ENCODE measurements at regions not wholly inside any gene's neighbourhood (a gene's known extent, or its start where the extent isn't known, plus 50 kb on each side); places are given as distances from the start of the nearest gene placed in this dataset.

DNA sequence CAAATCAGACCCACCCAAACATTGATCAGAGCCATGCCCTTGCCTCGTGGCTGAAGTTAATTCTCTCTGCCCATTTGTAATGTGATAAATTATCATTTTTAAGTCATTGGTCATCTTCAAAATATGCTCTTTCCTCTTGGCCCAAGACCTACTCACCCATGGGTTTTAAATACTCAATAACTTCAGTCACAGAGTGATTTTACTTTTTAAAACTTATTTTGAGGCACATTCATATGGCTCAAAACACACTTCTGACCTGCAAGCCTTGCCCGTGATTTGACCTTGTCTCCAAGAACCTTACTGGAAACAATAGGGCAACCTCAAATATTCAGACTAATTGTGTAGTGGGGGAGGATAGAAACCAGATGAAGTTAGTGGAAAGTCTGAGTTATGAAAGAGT, 176.2 kb upstream of the LNX1 start:
- Mint-ChIP-seq H3K27ac (no peak overlapping the region), H3K4me3 (no peak overlapping the region), H3K9me3 (no peaks in the 10 kb centered on the region; the same call in 2 of the 3 replicates), H3K27me3 (ENCODE audit: insufficient read depth, low read depth, poor library complexity) (no peaks in the 10 kb centered on the region), H3K36me3 (ENCODE audit: low read depth) (no peaks in the 10 kb centered on the region), H3K4me1 (no peaks in the 10 kb centered on the region)
- H4K20me1 ChIP-seq (replicated peaks; ENCODE audit: insufficient read depth), result no peaks in the 10 kb centered on the region
- H3K79me2 ChIP-seq (replicated peaks; ENCODE audit: insufficient read depth), result no peaks in the 10 kb centered on the region
- TF ChIP-seq STAT1 (IDR thresholded peaks at IDR 0.05; ENCODE audit: unreplicated experiment) (no peak), ZNF114 (CRISPR knock-in tag; IDR thresholded peaks at IDR 0.05) (no peak), NANOG (IDR thresholded peaks at IDR 0.05; ENCODE audit: borderline replicate concordance) (no peak), CREB1 (CRISPR knock-in tag; IDR thresholded peaks at IDR 0.05; ENCODE audit: low read depth) (no peak), EZH2 (IDR thresholded peaks at IDR 0.05; ENCODE audit: low read depth, unreplicated experiment) (no peak)
- TF ChIP-seq, protein P1, sequence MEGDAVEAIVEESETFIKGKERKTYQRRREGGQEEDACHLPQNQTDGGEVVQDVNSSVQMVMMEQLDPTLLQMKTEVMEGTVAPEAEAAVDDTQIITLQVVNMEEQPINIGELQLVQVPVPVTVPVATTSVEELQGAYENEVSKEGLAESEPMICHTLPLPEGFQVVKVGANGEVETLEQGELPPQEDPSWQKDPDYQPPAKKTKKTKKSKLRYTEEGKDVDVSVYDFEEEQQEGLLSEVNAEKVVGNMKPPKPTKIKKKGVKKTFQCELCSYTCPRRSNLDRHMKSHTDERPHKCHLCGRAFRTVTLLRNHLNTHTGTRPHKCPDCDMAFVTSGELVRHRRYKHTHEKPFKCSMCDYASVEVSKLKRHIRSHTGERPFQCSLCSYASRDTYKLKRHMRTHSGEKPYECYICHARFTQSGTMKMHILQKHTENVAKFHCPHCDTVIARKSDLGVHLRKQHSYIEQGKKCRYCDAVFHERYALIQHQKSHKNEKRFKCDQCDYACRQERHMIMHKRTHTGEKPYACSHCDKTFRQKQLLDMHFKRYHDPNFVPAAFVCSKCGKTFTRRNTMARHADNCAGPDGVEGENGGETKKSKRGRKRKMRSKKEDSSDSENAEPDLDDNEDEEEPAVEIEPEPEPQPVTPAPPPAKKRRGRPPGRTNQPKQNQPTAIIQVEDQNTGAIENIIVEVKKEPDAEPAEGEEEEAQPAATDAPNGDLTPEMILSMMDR (conservative IDR thresholded peaks at IDR 0.05; ENCODE audit: low read depth in 2 of 2), result no peak
- TF ChIP-seq, protein P2, sequence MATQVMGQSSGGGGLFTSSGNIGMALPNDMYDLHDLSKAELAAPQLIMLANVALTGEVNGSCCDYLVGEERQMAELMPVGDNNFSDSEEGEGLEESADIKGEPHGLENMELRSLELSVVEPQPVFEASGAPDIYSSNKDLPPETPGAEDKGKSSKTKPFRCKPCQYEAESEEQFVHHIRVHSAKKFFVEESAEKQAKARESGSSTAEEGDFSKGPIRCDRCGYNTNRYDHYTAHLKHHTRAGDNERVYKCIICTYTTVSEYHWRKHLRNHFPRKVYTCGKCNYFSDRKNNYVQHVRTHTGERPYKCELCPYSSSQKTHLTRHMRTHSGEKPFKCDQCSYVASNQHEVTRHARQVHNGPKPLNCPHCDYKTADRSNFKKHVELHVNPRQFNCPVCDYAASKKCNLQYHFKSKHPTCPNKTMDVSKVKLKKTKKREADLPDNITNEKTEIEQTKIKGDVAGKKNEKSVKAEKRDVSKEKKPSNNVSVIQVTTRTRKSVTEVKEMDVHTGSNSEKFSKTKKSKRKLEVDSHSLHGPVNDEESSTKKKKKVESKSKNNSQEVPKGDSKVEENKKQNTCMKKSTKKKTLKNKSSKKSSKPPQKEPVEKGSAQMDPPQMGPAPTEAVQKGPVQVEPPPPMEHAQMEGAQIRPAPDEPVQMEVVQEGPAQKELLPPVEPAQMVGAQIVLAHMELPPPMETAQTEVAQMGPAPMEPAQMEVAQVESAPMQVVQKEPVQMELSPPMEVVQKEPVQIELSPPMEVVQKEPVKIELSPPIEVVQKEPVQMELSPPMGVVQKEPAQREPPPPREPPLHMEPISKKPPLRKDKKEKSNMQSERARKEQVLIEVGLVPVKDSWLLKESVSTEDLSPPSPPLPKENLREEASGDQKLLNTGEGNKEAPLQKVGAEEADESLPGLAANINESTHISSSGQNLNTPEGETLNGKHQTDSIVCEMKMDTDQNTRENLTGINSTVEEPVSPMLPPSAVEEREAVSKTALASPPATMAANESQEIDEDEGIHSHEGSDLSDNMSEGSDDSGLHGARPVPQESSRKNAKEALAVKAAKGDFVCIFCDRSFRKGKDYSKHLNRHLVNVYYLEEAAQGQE (IDR thresholded peaks at IDR 0.05; ENCODE audit: unreplicated experiment), result no peak
- no peaks in the 10 kb centered on the region for H3K4me1 ChIP-seq (ENCODE audit: insufficient read depth)
- H3K4me2 ChIP-seq, result no peak overlapping the region
- H2AFZ ChIP-seq, result no peak overlapping the region
- H3F3A ChIP-seq (replicated peaks; ENCODE audit: low read depth), result no peaks in the 10 kb centered on the region
- H3K9me2 ChIP-seq (ENCODE audit: insufficient read depth), result no peaks in the 10 kb centered on the region
- H3K36me3 ChIP-seq (ENCODE audit: insufficient read depth), result no peaks in the 10 kb centered on the region
- no peak overlapping the region for H3K4me3 ChIP-seq
- DNase-seq (ENCODE audit: low spot score) (no peak), ATAC-seq (no peak)
- no peaks in the 10 kb centered on the region for H3K27me3 ChIP-seq (ENCODE audit: insufficient read depth)
- H3K27ac ChIP-seq (ENCODE audit: low read depth), result no peak overlapping the region

- Mint-ChIP-seq H3K4me1 (no peaks in the 10 kb centered on the region), H3K36me3 (ENCODE audit: low read depth) (no peaks in the 10 kb centered on the region), H3K27me3 (ENCODE audit: insufficient read depth, low read depth, poor library complexity) (peaks cover 2% of the 10 kb centered on the region), H3K27ac (no peak overlapping the region), H3K9me3 (peaks cover 3% of the 10 kb centered on the region; the same call in 1 of the 3 replicates), H3K4me3 (no peak overlapping the region)
- Histone ChIP-seq H3F3A (replicated peaks; ENCODE audit: low read depth) (no peaks in the 10 kb centered on the region), H3K79me2 (replicated peaks; ENCODE audit: insufficient read depth) (no peaks in the 10 kb centered on the region), H3K27me3 (ENCODE audit: insufficient read depth) (no peaks in the 10 kb centered on the region), H3K4me3 (no peak overlapping the region), H4K20me1 (replicated peaks; ENCODE audit: insufficient read depth) (no peaks in the 10 kb centered on the region), H3K4me2 (no peak overlapping the region), H3K4me1 (ENCODE audit: insufficient read depth) (no peaks in the 10 kb centered on the region), H3K27ac (ENCODE audit: low read depth) (no peak overlapping the region), H3K36me3 (ENCODE audit: insufficient read depth) (no peaks in the 10 kb centered on the region), H3K9me2 (ENCODE audit: insufficient read depth) (no peaks in the 10 kb centered on the region), H2AFZ (peak overlapping the region; percentile 29; the same call in 1 of the 2 replicates)
- ATAC-seq (no peak), DNase-seq (ENCODE audit: low spot score) (no peak)
- no peak for TF ChIP-seq CREB1 (CRISPR knock-in tag; IDR thresholded peaks at IDR 0.05; ENCODE audit: low read depth)
- no peak for TF ChIP-seq ZNF331 (CRISPR knock-in tag; IDR thresholded peaks at IDR 0.05; ENCODE audit: low read depth)
- TF ChIP-seq, protein P1 (conservative IDR thresholded peaks at IDR 0.05; ENCODE audit: low read depth in 2 of 2), result no peak
- TF ChIP-seq, protein P2 (IDR thresholded peaks at IDR 0.05; ENCODE audit: unreplicated experiment), result no peak
- no peak for TF ChIP-seq ZNF114 (CRISPR knock-in tag; IDR thresholded peaks at IDR 0.05)
- TF ChIP-seq EZH2 (IDR thresholded peaks at IDR 0.05; ENCODE audit: low read depth, unreplicated experiment), result no peak
- TF ChIP-seq POLR2AphosphoS5 (IDR thresholded peaks at IDR 0.05; ENCODE audit: low read depth), result no peak
- TF ChIP-seq JUNB (IDR thresholded peaks at IDR 0.05; ENCODE audit: unreplicated experiment), result no peak
- no peak for TF ChIP-seq NANOG (IDR thresholded peaks at IDR 0.05; ENCODE audit: borderline replicate concordance)
Measured at GRCh38 chr4:53764761-53765490, 173.6 kb upstream of the LNX1 start.

Measured in GM23338 (cell line).